SK-N-DZ (cell line): ENCODE measurements at regions not wholly inside any gene's neighbourhood (a gene's known extent, or its start where the extent isn't known, plus 50 kb on each side); places are given as distances from the start of the nearest gene placed in this dataset.
"Not testable (repeated sequence)": the region's sequence is repeated elsewhere in the genome, so short reads cannot be mapped to it uniquely, and the experiment has no call there.

Experiments
- DNase-seq: peaks from one replicate; pipeline ENCODE4 v3.0.0-alpha.2; 2015; ENCODE audit warnings: low spot score

- DNase-seq = no peak
These were observed 565.2 kb upstream of the ADAMTS5 start for GRCh38 chr21:27532076-27532475.

GRCh38 chr21:27528697-27529096 lies 561.8 kb upstream of the ADAMTS5 start:
- DNase-seq = no peak

- peak; percentile 80 for DNase-seq
These were observed 559.6 kb upstream of the ADAMTS5 start for GRCh38 chr21:27526451-27526850.

GRCh38 chr21:27525780-27526179 lies 558.9 kb upstream of the ADAMTS5 start:
- no peak for DNase-seq

- DNase-seq = no peak
These were observed 552.5 kb upstream of the ADAMTS5 start for GRCh38 chr21:27519361-27519760.

- DNase-seq = not testable (repeated sequence)
These were observed 550.3 kb upstream of the ADAMTS5 start for GRCh38 chr21:27517177-27517576.

- DNase-seq = no peak
These were observed 548.8 kb upstream of the ADAMTS5 start for GRCh38 chr21:27515676-27516075.

GRCh38 chr21:27513825-27514224 lies 546.9 kb upstream of the ADAMTS5 start:
- no peak for DNase-seq

GRCh38 chr21:27513016-27513415 lies 546.1 kb upstream of the ADAMTS5 start:
- DNase-seq = no peak

GRCh38 chr21:27511233-27511632 lies 544.3 kb upstream of the ADAMTS5 start:
- DNase-seq = no peak

GRCh38 chr21:27507695-27508094 lies 540.8 kb upstream of the ADAMTS5 start:
- DNase-seq = no peak

- no peak for DNase-seq
These were observed 538.6 kb upstream of the ADAMTS5 start for GRCh38 chr21:27505516-27505915.

- DNase-seq = no peak
These were observed 535.9 kb upstream of the ADAMTS5 start for GRCh38 chr21:27502801-27503200.

GRCh38 chr21:27498025-27498424 lies 531.1 kb upstream of the ADAMTS5 start:
- DNase-seq = no peak

- no peak for DNase-seq
These were observed 528.9 kb upstream of the ADAMTS5 start for GRCh38 chr21:27495836-27496235.

- no peak for DNase-seq
These were observed 526.7 kb upstream of the ADAMTS5 start for GRCh38 chr21:27493542-27493941.

- no peak for DNase-seq
These were observed 520.8 kb upstream of the ADAMTS5 start for GRCh38 chr21:27487676-27488075.

- DNase-seq = no peak
These were observed 514.0 kb upstream of the ADAMTS5 start for GRCh38 chr21:27480841-27481261.

- DNase-seq = no peak
These were observed 510.4 kb upstream of the ADAMTS5 start for GRCh38 chr21:27477296-27477695.

GRCh38 chr21:27476696-27477095 lies 509.8 kb upstream of the ADAMTS5 start:
- DNase-seq = no peak

GRCh38 chr21:27475363-27475955 lies 508.6 kb upstream of the ADAMTS5 start:
- DNase-seq = no peak

- DNase-seq = no peak
These were observed 500.5 kb upstream of the ADAMTS5 start for GRCh38 chr21:27467366-27467765.

- no peak for DNase-seq
These were observed 499.3 kb upstream of the ADAMTS5 start for GRCh38 chr21:27466140-27466539.

GRCh38 chr21:27464648-27465047 lies 497.8 kb upstream of the ADAMTS5 start:
- no peak for DNase-seq
